OCI-LY3 (cell line): ENCODE measurements at regions not wholly inside any gene's neighbourhood (a gene's known extent, or its start where the extent isn't known, plus 50 kb on each side); places are given as distances from the start of the nearest gene placed in this dataset.
"Not testable (repeated sequence)": the region's sequence is repeated elsewhere in the genome, so short reads cannot be mapped to it uniquely, and the experiment has no call there.

Experiments used
- CTCF ChIP-seq: fragments of 200-600, 300-600 bp; sonication (generic); IDR thresholded peaks from 2 replicates; pipeline ENCODE4 v1.5.1; 2014; ENCODE audit warnings: antibody characterized with exemption, low read length, low read depth
- EZH2phosphoT487 ChIP-seq: fragments of 200-600 bp; shearing (Covaris generic); IDR thresholded peaks from 2 replicates; pipeline ENCODE4 v1.6.1; 2018; ENCODE audit warnings: antibody characterized with exemption, mixed run types, low read depth

DNA sequence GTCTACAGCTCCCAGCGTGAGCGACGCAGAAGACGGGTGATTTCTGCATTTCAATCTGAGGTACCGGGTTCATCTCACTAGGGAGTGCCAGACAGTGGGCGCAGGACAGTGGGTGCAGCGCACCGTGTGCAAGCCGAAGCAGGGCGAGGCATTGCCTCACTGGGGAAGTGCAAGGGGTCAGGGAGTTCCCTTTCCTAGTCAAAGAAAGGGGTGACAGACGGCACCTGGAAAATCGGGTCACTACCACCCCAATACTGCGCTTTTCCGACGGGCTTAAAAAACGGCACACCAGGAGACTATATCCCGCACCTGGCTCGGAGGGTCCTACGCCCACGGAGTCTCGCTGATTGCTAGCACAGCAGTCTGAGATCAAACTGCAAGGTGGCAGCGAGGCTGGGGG lies 95.6 kb downstream of the GPX5 start:
- not testable (repeated sequence) for TF ChIP-seq CTCF, EZH2phosphoT487
